Esophagus squamous epithelium (tissue), 5 donors: ENCODE measurements at regions not wholly inside any gene's neighbourhood (a gene's known extent, or its start where the extent isn't known, plus 50 kb on each side); places are given as distances from the start of the nearest gene placed in this dataset.

Experiments
- DNase-seq: peaks from one replicate; lab custom pipeline; 2025; lab: John Stamatoyannopoulos, UW
- H3K27ac ChIP-seq, 4 donors: fragments of 200-600 bp; sonication (generic); one replicate each; pipeline ENCODE4 v1.5.1; 2016 to 2019; ENCODE audit warnings: mild to moderate bottlenecking in 1 of 4
- H3K27me3 ChIP-seq, 4 donors: fragments of 200-600 bp; sonication (generic); 1 replicate in 3 of 4; 2 replicates in 1 of 4; pipeline versions ENCODE4 v1.5.1 to v1.6.0; 2017 to 2021; ENCODE audit warnings: antibody characterized with exemption in 1 of 4
- H3K36me3 ChIP-seq, 3 donors: fragments of 200-600 bp; sonication (generic); one replicate each; pipeline ENCODE4 v1.5.1; 2016 to 2019
- H3K4me1 ChIP-seq, 3 donors: fragments of 200-600 bp; sonication (generic); one replicate each; pipeline ENCODE4 v1.5.1; 2017 to 2019
- H3K4me3 ChIP-seq, 4 donors: fragments of 200-600 bp; sonication (generic); 1 replicate in 3 of 4; 2 replicates in 1 of 4; pipeline ENCODE4 v1.5.1; 2016 to 2019; ENCODE audit warnings: mild to moderate bottlenecking in 2 of 4, moderate library complexity in 1 of 4
- H3K9me3 ChIP-seq, 3 donors: fragments of 200-600 bp; sonication (generic); one replicate each; pipeline ENCODE4 v1.5.1; 2016 to 2019
- POLR2A ChIP-seq, 4 donors: fragments of 450-650 bp; IDR thresholded peaks; one replicate each; pipeline ENCODE4 v1.6.1; 2017; ENCODE audit warnings: antibody characterized with exemption in 4 of 4, mild to moderate bottlenecking in 4 of 4, moderate library complexity in 3 of 4
- WGBS, 2 donors: methylation state at CpG; one replicate each; pipeline ENCODE4 v1.1.5; 2018; 5-methylcytosine and 5-hydroxymethylcytosine counted together
- intact Hi-C: fragments of 100-400 bp; cut with DNase I; formaldehyde crosslinking; loops from one replicate; pipeline ENCODE4 v1.15.0; 2022
- TF ChIP-seq, protein P1 (sequence below), 6 experiments: fragments of 450-650 bp in 4 of 6; fragments of 200-600 bp in 2 of 6; sonication (generic) in 2 of 6; IDR thresholded peaks; one replicate each; pipeline ENCODE4 v1.5.1; 2016 to 2019; ENCODE audit warnings: antibody characterized with exemption in 6 of 6, mild to moderate bottlenecking in 4 of 6, moderate library complexity in 4 of 6
- donor health status: DM: yes; HTN: yes; CAD: no.

DNA sequence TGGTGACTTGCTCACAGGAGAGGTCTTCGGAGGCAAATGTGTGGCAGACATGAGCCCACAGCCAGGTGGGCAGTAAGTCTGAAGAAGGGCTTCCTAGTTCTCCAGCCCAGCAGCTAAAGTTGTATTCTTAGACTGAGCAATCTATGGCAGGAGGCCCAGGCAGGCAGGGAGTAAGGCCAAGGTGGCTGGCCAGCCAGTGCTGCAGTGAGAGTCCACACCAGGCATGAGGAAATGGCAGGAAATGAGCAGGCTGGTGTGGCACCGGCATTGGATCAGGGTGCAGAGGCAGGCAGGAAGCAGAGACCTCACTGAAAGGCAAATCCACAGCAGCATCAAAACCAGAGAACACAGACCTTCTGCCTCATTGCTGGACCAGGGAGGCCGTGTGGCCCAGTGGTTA is 84.6 kb upstream of the PDE1C start:
- Histone ChIP-seq H3K4me3 (no peak overlapping the region), H3K36me3 (no peaks in the 10 kb centered on the region), H3K27ac (no peak overlapping the region), H3K4me1 (peaks cover 0 to 19% (median 0%) of the 10 kb centered on the region in 3 donors), H3K9me3 (no peaks in the 10 kb centered on the region), H3K27me3 (no peaks in the 10 kb centered on the region)
- no peak for TF ChIP-seq POLR2A (IDR thresholded peaks at IDR 0.05)
- TF ChIP-seq, protein P1, sequence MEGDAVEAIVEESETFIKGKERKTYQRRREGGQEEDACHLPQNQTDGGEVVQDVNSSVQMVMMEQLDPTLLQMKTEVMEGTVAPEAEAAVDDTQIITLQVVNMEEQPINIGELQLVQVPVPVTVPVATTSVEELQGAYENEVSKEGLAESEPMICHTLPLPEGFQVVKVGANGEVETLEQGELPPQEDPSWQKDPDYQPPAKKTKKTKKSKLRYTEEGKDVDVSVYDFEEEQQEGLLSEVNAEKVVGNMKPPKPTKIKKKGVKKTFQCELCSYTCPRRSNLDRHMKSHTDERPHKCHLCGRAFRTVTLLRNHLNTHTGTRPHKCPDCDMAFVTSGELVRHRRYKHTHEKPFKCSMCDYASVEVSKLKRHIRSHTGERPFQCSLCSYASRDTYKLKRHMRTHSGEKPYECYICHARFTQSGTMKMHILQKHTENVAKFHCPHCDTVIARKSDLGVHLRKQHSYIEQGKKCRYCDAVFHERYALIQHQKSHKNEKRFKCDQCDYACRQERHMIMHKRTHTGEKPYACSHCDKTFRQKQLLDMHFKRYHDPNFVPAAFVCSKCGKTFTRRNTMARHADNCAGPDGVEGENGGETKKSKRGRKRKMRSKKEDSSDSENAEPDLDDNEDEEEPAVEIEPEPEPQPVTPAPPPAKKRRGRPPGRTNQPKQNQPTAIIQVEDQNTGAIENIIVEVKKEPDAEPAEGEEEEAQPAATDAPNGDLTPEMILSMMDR (IDR thresholded peaks at IDR 0.05) = no peak
- DNase-seq = no peak
- WGBS, 2 donors = 78 to 100% methylated on average over 1 to 3 of the region's 3 CpGs
- intact Hi-C loops = no loop called here

DNA sequence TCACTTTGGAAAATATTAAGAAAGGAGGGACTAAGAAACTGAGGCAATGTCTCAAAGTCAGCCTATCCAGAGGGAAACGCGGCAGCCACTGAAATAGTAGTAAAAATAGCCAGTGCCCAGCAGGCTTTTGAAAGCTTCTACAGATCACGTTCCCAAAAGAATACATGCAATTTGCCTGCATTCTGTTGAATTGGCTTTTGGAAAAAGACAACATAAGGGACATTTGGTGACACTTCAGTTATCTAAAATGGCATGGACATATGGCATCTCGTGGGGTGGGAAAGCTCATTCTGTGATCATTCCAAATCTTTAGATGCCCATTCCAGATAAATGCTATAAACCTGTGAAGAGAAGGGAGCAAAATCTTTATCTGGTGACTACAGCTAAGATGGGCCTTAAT is 82.8 kb upstream of the PDE1C start:
- TF ChIP-seq POLR2A (IDR thresholded peaks at IDR 0.05) = no peak
- TF ChIP-seq, protein P1 (IDR thresholded peaks at IDR 0.05) = no peak
- H3K4me1 ChIP-seq = peaks cover 0 to 19% (median 0%) of the 10 kb centered on the region in 3 donors
- DNase-seq = no peak
- intact Hi-C loops = no loop called here
- no peak overlapping the region for H3K4me3 ChIP-seq
- H3K27me3 ChIP-seq = no peaks in the 10 kb centered on the region
- no peaks in the 10 kb centered on the region for H3K36me3 ChIP-seq
- H3K27ac ChIP-seq = no peak overlapping the region
- no peaks in the 10 kb centered on the region for H3K9me3 ChIP-seq
- 77 to 83% methylated on average over 4 of the region's 4 CpGs for WGBS, 2 donors

DNA sequence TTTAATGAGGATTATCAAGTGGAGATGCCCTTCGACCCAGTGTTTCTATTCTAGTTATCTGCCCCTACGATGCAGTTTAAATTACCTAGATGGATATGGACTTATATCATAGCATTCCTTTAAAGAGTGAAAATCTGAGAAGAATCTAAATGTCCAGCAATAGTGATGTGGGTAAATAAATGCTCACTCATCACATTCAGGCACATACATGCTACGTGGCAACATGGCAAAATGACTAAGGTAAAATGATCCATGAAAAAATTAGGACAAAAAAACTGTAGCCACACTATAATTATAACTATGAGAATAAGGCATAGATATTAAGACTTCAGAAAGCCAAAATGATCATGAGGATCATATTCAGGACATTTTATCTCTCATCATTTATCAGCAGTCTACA is 82.4 kb upstream of the PDE1C start:
- WGBS, 2 donors = 71 to 81% methylated on average over 3 of the region's 3 CpGs
- Histone ChIP-seq H3K4me3 (no peak overlapping the region), H3K27me3 (no peaks in the 10 kb centered on the region), H3K4me1 (peaks cover 0 to 19% (median 0%) of the 10 kb centered on the region in 3 donors), H3K36me3 (no peaks in the 10 kb centered on the region), H3K27ac (no peak overlapping the region), H3K9me3 (no peaks in the 10 kb centered on the region)
- TF ChIP-seq POLR2A (IDR thresholded peaks at IDR 0.05) = no peak
- TF ChIP-seq, protein P1 (IDR thresholded peaks at IDR 0.05) = no peak
- no peak for DNase-seq
- intact Hi-C loops = no loop called here

DNA sequence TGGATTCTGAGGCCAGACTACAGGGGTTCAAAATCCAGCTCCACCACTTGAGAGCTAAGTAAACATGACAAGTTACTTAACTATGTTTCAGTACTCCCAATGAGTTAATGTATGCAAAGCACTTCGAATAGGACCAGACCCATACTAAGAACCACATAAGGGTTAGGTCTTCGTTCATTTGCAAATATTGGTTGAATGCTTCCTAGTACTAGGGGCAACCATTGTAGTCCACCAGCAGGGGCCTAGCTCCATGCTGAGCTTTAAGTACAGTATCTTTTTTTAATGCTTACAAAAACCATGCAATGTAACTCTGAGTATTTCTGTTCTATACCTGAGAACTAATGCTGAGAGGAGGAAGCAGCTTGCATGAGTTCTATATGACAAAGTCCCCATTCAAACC is 80.4 kb upstream of the PDE1C start:
- H3K27ac ChIP-seq = no peak overlapping the region
- H3K9me3 ChIP-seq = no peaks in the 10 kb centered on the region
- no peak for DNase-seq
- no peak overlapping the region for H3K4me3 ChIP-seq
- 61 to 73% methylated on average over 2 of the region's 2 CpGs for WGBS, 2 donors
- intact Hi-C loops = no loop called here
- H3K4me1 ChIP-seq = peaks cover 0 to 12% (median 0%) of the 10 kb centered on the region in 3 donors
- H3K27me3 ChIP-seq = no peaks in the 10 kb centered on the region
- TF ChIP-seq, protein P1 (IDR thresholded peaks at IDR 0.05) = no peak
- TF ChIP-seq POLR2A (IDR thresholded peaks at IDR 0.05) = no peak
- H3K36me3 ChIP-seq = no peaks in the 10 kb centered on the region

DNA sequence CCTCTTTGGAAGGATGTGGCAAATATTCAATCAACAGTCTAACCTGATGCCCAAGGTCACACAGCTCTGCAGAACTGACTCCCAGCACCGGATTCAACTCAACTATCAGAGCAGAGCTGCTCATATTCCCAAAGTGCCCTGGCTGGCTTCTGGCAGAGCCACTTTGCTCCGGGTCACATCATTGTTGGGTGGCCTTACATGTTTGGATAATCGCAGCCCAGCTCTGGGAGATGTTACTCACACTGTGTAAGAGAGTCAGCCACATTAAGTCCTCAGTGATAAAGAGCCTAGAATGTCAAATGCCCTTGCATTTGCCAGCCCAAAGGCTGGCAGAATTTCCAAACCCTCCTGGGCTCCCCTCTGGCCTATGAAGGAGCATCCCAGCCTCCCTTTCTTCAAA is 79.8 kb upstream of the PDE1C start:
- peaks cover 0 to 6% (median 0%) of the 10 kb centered on the region in 3 donors for H3K4me1 ChIP-seq
- intact Hi-C loops = no loop called here
- H3K27ac ChIP-seq = no peak overlapping the region
- no peak overlapping the region for H3K4me3 ChIP-seq
- DNase-seq = no peak
- no peaks in the 10 kb centered on the region for H3K9me3 ChIP-seq
- no peaks in the 10 kb centered on the region for H3K27me3 ChIP-seq
- TF ChIP-seq POLR2A (IDR thresholded peaks at IDR 0.05) = no peak
- WGBS, 2 donors = 70 to 78% methylated on average over 3 of the region's 3 CpGs
- no peaks in the 10 kb centered on the region for H3K36me3 ChIP-seq
